ENCODE measurements at regions not wholly inside any gene's neighbourhood (a gene's known extent, or its start where the extent isn't known, plus 50 kb on each side); places are given as distances from the start of the nearest gene placed in this dataset.

DNA sequence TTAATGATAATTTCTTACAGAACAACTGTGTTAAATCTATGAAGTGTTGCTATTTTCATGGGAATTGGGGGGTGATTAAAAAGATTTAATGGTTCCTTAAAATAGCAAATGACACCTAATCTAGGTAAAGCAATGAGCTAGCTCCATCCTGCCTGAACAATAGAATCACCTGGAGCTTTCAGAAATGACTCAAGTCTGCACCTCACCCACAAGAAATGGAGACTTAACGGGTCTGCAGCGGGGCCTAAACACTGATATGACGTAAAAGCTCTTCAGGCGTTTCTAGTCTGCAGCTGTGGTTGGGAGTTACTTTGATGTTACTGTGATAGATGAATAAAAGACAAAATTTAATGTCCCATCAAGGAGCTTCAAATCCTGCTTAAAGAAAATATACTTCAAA is 328.2 kb downstream of the RND3 start:
- TF ChIP-seq, protein P1, sequence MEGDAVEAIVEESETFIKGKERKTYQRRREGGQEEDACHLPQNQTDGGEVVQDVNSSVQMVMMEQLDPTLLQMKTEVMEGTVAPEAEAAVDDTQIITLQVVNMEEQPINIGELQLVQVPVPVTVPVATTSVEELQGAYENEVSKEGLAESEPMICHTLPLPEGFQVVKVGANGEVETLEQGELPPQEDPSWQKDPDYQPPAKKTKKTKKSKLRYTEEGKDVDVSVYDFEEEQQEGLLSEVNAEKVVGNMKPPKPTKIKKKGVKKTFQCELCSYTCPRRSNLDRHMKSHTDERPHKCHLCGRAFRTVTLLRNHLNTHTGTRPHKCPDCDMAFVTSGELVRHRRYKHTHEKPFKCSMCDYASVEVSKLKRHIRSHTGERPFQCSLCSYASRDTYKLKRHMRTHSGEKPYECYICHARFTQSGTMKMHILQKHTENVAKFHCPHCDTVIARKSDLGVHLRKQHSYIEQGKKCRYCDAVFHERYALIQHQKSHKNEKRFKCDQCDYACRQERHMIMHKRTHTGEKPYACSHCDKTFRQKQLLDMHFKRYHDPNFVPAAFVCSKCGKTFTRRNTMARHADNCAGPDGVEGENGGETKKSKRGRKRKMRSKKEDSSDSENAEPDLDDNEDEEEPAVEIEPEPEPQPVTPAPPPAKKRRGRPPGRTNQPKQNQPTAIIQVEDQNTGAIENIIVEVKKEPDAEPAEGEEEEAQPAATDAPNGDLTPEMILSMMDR (IDR thresholded peaks at IDR 0.05): no peak
- TF ChIP-seq EP300 (IDR thresholded peaks at IDR 0.05): no peak
- TF ChIP-seq POLR2AphosphoS5 (IDR thresholded peaks at IDR 0.05): no peak

Data from suprapubic skin (tissue), 4 donors.